ENCODE measurements at regions not wholly inside any gene's neighbourhood (a gene's known extent, or its start where the extent isn't known, plus 50 kb on each side); places are given as distances from the start of the nearest gene placed in this dataset.

DNA sequence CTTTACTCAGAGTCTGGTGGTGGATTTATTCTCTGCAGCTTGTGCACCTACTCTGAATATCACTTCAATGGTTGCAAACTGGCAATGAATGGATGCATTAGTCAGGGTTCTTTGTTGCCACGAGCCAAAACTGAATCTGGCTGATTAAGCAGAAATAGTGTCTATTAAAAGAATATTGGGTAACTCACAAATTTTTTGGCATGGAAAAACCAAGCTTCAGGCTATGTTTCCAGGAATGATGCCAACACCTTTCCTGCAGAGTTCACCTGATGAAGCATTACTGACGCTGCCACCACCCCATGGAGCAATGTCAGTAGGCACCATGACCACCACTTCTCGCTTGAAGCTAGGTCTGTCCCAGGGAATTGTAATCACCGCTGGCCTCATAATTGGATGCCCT is 597.8 kb upstream of the SLC10A2 start:
- no peak overlapping the region for H2BK120ac ChIP-seq (ENCODE audit: low read depth, low read length)
- peaks cover 10% of the 10 kb centered on the region for H3K9me3 ChIP-seq (ENCODE audit: control insufficient read depth, insufficient read depth, low read length)
- no peaks in the 10 kb centered on the region for H3K27me3 ChIP-seq (ENCODE audit: control insufficient read depth, insufficient read depth, low read length)
- no peak overlapping the region for H2BK5ac ChIP-seq (ENCODE audit: low read depth, low read length, poor library complexity, severe bottlenecking)
- no peak overlapping the region for H2AK5ac ChIP-seq (ENCODE audit: low read depth, low read length)
- H4K91ac ChIP-seq (ENCODE audit: insufficient read depth, low read depth, low read length): no peak overlapping the region
- no peak overlapping the region for H3K56ac ChIP-seq (ENCODE audit: extremely low read depth, insufficient read depth, low read length)
- intact Hi-C loops (cut with micrococcal nuclease): no loop called here
- no peak for TF ChIP-seq SMC3 (IDR thresholded peaks at IDR 0.05; ENCODE audit: low read depth, low read length)
- TF ChIP-seq, protein P1, sequence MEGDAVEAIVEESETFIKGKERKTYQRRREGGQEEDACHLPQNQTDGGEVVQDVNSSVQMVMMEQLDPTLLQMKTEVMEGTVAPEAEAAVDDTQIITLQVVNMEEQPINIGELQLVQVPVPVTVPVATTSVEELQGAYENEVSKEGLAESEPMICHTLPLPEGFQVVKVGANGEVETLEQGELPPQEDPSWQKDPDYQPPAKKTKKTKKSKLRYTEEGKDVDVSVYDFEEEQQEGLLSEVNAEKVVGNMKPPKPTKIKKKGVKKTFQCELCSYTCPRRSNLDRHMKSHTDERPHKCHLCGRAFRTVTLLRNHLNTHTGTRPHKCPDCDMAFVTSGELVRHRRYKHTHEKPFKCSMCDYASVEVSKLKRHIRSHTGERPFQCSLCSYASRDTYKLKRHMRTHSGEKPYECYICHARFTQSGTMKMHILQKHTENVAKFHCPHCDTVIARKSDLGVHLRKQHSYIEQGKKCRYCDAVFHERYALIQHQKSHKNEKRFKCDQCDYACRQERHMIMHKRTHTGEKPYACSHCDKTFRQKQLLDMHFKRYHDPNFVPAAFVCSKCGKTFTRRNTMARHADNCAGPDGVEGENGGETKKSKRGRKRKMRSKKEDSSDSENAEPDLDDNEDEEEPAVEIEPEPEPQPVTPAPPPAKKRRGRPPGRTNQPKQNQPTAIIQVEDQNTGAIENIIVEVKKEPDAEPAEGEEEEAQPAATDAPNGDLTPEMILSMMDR (conservative IDR thresholded peaks at IDR 0.05; ENCODE audit: low read depth, low read length): no peak
- no peak for TF ChIP-seq BHLHE40 (IDR thresholded peaks at IDR 0.05; ENCODE audit: low read depth, low read length)
- TF ChIP-seq FOS (IDR thresholded peaks at IDR 0.05; ENCODE audit: low read depth, low read length): no peak
- TF ChIP-seq USF2 (IDR thresholded peaks at IDR 0.05; ENCODE audit: low read depth, low read length): no peak
- TF ChIP-seq ELK1 (IDR thresholded peaks at IDR 0.05; ENCODE audit: borderline replicate concordance, low read depth, low read length): no peak
- no peak for TF ChIP-seq RFX5 (IDR thresholded peaks at IDR 0.05; ENCODE audit: low read depth, low read length)
- no peak for TF ChIP-seq MAZ (IDR thresholded peaks at IDR 0.05; ENCODE audit: borderline replicate concordance, low read depth, low read length)
- TF ChIP-seq POLR2A (IDR thresholded peaks at IDR 0.05; ENCODE audit: low read depth, low read length): no peak
- TF ChIP-seq CEBPB (IDR thresholded peaks at IDR 0.05; ENCODE audit: low read depth, low read length): no peak
- no peak for TF ChIP-seq CHD1 (IDR thresholded peaks at IDR 0.05; ENCODE audit: low read depth, low read length)
- no peak for TF ChIP-seq RAD21 (IDR thresholded peaks at IDR 0.05; ENCODE audit: low read length)
- no peak for TF ChIP-seq MXI1 (IDR thresholded peaks at IDR 0.05; ENCODE audit: borderline replicate concordance, low read depth, low read length)
- no peak overlapping the region for H4K5ac ChIP-seq (ENCODE audit: low read depth, low read length)
- H3K4me1 ChIP-seq (ENCODE audit: control insufficient read depth, insufficient read depth, low read length): no peaks in the 10 kb centered on the region
- H3K27ac ChIP-seq (ENCODE audit: insufficient read depth, low read length): no peak overlapping the region
- H3K9ac ChIP-seq (ENCODE audit: low read depth, low read length): no peak overlapping the region
- H3K18ac ChIP-seq (ENCODE audit: low read depth, low read length): no peak overlapping the region
- ATAC-seq (ENCODE audit: low read depth) (no peak), DNase-seq (no peak)
- ChIA-PET CTCF (no interaction called here), POLR2A (ENCODE audit: unreplicated experiment) (no interaction called here)
- H2AK9ac ChIP-seq (replicated peaks; ENCODE audit: low read depth, low read length, poor library complexity): no peak overlapping the region
- no peak overlapping the region for H3K4me3 ChIP-seq (ENCODE audit: insufficient read depth, low read depth, low read length)
- no peaks in the 10 kb centered on the region for H3K79me1 ChIP-seq (ENCODE audit: low read depth in 1 of 2, low read length in 2 of 2)
- H3K23ac ChIP-seq (ENCODE audit: low read depth, low read length): no peak overlapping the region
- H3K4me2 ChIP-seq (ENCODE audit: low read depth, low read length): no peak overlapping the region
- no peak overlapping the region for H3K14ac ChIP-seq (replicated peaks; ENCODE audit: low read depth, low read length)
- no peaks in the 10 kb centered on the region for H4K20me1 ChIP-seq (ENCODE audit: insufficient read depth, low read length)
- H2AFZ ChIP-seq (replicated peaks; ENCODE audit: low read length, poor library complexity): no peak overlapping the region
- dilution Hi-C loops (cut with HindIII; ENCODE audit: low sequenced_read_pairs, unreplicated experiment): no loop called here
- H2BK15ac ChIP-seq (ENCODE audit: low read depth, low read length): no peak overlapping the region
- no peaks in the 10 kb centered on the region for H3K36me3 ChIP-seq (ENCODE audit: control insufficient read depth, insufficient read depth, low read length)
- no peaks in the 10 kb centered on the region for H3K9me1 ChIP-seq (ENCODE audit: insufficient read depth, low read length)
- 67% methylated on average over 1 of the region's 4 CpGs; no CpG with 5 or more reads in 1 of the 2 experiments for WGBS, 2 experiments (ENCODE audit: extremely low coverage in 2 of 2, insufficient read length in 1 of 2)
- no peak overlapping the region for H2BK20ac ChIP-seq (ENCODE audit: low read depth, low read length)
- in situ Hi-C loops (cut with MboI; ENCODE audit: low sequenced_read_pairs): no loop called here
- H4K8ac ChIP-seq (ENCODE audit: low read depth in 2 of 2, low read length in 2 of 2): no peak overlapping the region
- H3K4ac ChIP-seq (ENCODE audit: low read depth, low read length): no peak overlapping the region
- BruUV-seq (replicated peaks): no TSS peak

Measured in IMR-90 (cell line).